GDM1 (cell line): ENCODE measurements at regions not wholly inside any gene's neighbourhood (a gene's known extent, or its start where the extent isn't known, plus 50 kb on each side); places are given as distances from the start of the nearest gene placed in this dataset.
"Not testable (repeated sequence)": the region's sequence is repeated elsewhere in the genome, so short reads cannot be mapped to it uniquely, and the experiment has no call there.

Experiments used
- DNase-seq: peaks from one replicate; lab custom pipeline; 2025; lab: John Stamatoyannopoulos, UW

- no peak for DNase-seq
These were observed 423.6 kb downstream of the IRX1 start for GRCh38 chr5:4019009-4019769.

- no peak for DNase-seq
These were observed 424.2 kb downstream of the IRX1 start for GRCh38 chr5:4019841-4020240.

- DNase-seq = no peak
These were observed 424.8 kb downstream of the IRX1 start for GRCh38 chr5:4020400-4020799.

GRCh38 chr5:4022056-4022670 is 426.5 kb downstream of the IRX1 start:
- no peak for DNase-seq

- no peak for DNase-seq
These were observed 427.6 kb downstream of the IRX1 start for GRCh38 chr5:4023091-4023752.

- DNase-seq = no peak
These were observed 428.2 kb downstream of the IRX1 start for GRCh38 chr5:4023753-4024335.

- no peak for DNase-seq
These were observed 431.6 kb downstream of the IRX1 start for GRCh38 chr5:4027088-4027734.

GRCh38 chr5:4028384-4028783 is 432.8 kb downstream of the IRX1 start:
- DNase-seq = no peak

GRCh38 chr5:4033546-4033945 is 437.9 kb downstream of the IRX1 start:
- not testable (repeated sequence) for DNase-seq

GRCh38 chr5:4036861-4037260 is 441.2 kb downstream of the IRX1 start:
- no peak for DNase-seq

GRCh38 chr5:4038994-4039393 is 443.4 kb downstream of the IRX1 start:
- no peak for DNase-seq

- no peak for DNase-seq
These were observed 446.7 kb downstream of the IRX1 start for GRCh38 chr5:4042311-4042710.

- DNase-seq = no peak
These were observed 447.5 kb downstream of the IRX1 start for GRCh38 chr5:4043135-4043534.

GRCh38 chr5:4044881-4045280 is 449.2 kb downstream of the IRX1 start:
- DNase-seq = no peak

- DNase-seq = no peak
These were observed 452.8 kb downstream of the IRX1 start for GRCh38 chr5:4048398-4048797.

GRCh38 chr5:4050203-4050602 is 454.6 kb downstream of the IRX1 start:
- no peak for DNase-seq

GRCh38 chr5:4053136-4053535 is 457.5 kb downstream of the IRX1 start:
- no peak for DNase-seq

- no peak for DNase-seq
These were observed 458.5 kb downstream of the IRX1 start for GRCh38 chr5:4054092-4054491.

GRCh38 chr5:4058899-4059298 is 463.3 kb downstream of the IRX1 start:
- no peak for DNase-seq

GRCh38 chr5:4065472-4066320 is 470.1 kb downstream of the IRX1 start:
- no peak for DNase-seq

GRCh38 chr5:4068171-4068570 is 472.5 kb downstream of the IRX1 start:
- DNase-seq = no peak
